ENCODE measurements at regions not wholly inside any gene's neighbourhood (a gene's known extent, or its start where the extent isn't known, plus 50 kb on each side); places are given as distances from the start of the nearest gene placed in this dataset.
"Not testable (repeated sequence)": the region's sequence is repeated elsewhere in the genome, so short reads cannot be mapped to it uniquely, and the experiment has no call there.

DNA sequence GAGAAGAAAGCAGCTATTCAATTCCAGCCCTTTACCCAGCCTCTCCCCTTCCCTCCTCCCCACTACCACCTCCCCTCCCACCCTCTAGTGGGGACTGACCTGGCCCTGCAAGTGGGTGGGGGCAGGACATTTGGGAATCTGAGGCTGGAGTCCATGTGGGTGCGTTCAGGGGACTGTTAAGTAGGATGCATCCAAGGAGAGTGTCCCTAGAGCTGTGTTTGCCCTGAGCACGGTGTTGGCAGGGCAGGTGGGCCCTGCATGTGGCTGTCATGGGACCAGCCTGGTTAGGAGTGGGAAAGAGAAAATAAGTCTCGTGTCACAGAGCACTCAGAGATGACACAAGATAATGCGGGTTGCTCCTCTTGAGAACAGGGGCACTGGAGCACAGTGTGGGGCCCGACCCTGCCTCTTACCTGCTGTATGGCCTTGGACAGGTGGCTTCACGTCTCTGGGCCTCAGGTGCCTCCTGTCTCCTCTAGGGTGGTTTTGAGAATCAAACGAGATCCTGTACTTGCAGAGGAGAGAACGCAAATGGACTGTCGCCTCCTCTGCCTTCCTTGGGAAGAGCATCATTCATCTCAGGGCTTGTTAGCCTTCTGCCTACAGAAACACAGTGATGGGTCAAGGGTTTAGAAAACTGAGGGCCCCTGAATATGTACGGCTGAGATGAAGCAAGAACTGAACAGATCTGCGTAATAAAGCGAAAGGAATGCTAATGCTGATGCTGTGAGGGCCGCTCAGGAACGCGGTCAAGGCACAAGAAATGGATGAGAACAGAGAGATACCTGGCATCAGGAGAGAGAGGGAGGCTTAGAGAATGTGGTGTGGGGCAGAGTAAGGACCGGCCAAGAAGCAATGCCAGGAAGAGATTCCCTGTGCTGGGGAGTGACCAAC is 187.7 kb upstream of the HAAO start:
- intact Hi-C loops (cut with DNase I): loop anchor here (5.0 kb wide), 1 partner anchor 247 kb away; the partner anchor contains the start of gene ZFP36L2
- DNase-seq (ENCODE audit: low spot score) (peak; percentile 31), ATAC-seq (no peak)

DNA sequence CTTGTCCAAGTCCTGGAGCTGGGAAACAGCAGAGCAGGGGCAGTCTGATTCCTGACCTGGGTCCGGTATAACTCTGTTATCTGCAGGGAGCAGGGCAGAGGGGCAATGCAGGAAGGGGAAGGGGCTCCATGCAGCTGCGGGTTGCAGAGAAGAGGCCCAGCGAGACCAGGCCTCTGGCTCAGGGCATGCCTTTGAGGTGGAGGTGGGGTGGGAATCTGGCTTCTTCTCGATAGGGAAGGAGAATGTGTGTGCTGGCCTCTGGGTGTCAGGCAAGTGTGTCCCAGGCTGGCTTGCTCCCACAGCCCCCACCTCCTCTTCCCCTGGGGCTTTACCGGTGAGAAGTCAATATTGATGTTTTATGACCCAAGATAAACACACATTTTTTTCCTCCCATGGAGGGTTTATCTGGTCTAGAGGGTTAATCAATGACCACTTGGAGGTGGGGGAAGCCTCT is 187.1 kb upstream of the HAAO start:
- DNase-seq (ENCODE audit: low spot score): peak; percentile 37
- intact Hi-C loops (cut with DNase I): loop anchor here (5.0 kb wide), 1 partner anchor 248 kb away; the partner anchor contains the start of gene ZFP36L2
- no peak for ATAC-seq

DNA sequence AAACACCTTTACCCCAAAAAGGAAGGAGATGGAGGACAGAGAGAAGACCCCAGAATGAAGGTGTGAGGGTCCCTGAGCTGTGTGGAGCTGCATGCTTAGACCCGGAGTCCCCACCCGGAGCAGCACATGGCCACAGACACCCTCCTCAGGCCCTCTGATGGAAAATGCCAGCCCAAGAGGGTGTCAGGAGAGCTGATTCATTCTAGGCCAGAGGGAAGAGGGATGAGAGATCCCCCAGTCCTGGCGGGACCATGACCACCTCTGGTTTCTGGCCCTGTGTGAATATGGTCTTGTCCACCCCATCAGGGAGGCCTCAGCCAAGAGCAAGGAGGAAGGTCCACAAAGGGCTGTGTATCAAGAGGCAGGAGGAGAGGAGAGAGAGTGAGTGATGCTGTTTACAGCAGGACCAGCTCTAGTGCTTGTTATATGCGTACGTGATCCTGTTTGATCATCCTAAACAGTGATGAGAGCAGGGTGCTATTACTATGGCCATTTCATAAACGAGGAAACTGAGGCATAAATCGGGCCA is 186.6 kb upstream of the HAAO start:
- ATAC-seq (no peak), DNase-seq (ENCODE audit: low spot score) (peak; percentile 26)
- intact Hi-C loops (cut with DNase I): loop anchor here (5.0 kb wide), 1 partner anchor 248 kb away; the partner anchor contains the start of gene ZFP36L2

DNA sequence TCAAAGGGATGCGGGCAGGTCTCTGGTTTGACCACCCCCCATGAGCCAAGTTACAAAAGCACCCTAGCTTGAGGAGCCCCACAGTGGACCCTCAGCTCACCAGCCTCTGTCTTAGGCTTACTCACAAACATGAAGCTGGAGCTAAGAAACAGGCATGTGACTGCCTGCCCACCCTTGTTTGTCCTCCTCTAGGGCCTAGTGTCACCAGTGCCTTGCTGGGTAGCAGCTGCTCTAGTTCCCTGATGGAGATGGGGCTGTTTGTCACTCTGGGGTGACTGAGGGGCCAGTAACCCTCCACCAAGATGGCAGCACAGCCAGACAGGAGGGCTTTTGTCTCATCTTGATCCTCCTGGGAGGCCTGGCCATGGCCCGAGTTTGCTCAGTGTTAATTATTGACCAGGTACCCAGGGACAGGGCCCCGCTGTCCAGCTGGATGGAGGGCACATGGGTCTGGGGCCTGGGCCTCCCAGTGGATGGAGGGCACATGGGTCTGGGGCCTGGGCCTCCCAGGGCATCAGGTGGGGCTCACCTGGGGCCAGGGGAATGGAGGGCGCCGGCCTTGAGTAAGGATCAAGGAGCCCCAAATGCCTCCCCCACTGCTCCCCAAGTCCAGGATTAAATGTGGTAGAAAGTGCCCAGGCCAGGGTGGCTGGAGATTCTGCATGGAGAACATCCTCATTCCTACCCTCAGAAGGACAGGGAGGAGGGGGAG is 185.9 kb upstream of the HAAO start:
- ATAC-seq: no peak
- DNase-seq (ENCODE audit: low spot score): peak; percentile 37
- intact Hi-C loops (cut with DNase I): loop anchor here (5.0 kb wide), 1 partner anchor 249 kb away; the partner anchor contains the start of gene ZFP36L2

DNA sequence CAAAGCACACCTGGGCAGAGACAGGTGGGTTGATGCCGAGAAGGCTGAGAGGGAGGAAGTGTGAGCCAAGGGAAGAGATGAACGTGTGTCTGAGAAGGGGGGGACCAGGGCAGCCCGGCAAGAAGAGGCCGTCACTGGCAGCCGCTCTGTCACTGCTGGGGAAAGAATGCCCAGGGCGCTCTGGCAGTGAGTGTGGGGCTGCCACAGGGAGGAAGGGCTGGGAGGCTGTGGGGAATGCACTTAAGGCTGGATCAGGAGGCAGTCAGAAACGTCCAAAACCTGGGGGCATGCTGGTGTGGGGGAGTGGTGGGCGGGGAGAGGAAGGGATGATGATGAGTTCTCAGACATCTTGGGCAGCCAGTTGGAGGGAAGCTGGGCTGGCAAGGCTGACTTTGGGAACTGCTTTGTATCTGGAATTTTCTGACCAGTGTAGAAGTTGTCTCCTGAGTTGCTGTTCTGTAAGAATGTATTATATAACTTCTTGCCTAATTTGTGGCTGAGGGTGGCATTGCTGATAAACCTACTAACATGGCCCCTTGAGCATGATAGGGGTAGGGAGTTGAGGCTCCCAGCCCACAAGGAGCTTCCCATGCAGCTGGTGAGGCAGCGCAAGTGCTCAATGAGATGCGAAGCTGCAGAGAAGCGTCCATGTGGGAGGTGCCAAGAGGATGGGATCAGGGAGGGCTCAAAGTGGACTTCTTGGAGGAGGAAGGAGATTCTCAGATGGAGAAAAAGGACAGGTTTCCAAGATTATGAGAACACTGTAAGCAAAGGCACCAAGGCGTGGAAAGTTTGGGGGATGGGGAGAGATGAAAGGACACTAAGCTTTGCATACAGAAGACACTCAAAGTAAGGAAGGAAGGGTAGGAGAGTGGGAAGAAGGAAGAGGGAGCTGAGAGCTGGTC is 185.1 kb upstream of the HAAO start:
- DNase-seq (ENCODE audit: low spot score) (peak; percentile 50), ATAC-seq (no peak)
- intact Hi-C loops (cut with DNase I): loop anchor here (5.0 kb wide), 1 partner anchor 250 kb away; the partner anchor contains the start of gene ZFP36L2

DNA sequence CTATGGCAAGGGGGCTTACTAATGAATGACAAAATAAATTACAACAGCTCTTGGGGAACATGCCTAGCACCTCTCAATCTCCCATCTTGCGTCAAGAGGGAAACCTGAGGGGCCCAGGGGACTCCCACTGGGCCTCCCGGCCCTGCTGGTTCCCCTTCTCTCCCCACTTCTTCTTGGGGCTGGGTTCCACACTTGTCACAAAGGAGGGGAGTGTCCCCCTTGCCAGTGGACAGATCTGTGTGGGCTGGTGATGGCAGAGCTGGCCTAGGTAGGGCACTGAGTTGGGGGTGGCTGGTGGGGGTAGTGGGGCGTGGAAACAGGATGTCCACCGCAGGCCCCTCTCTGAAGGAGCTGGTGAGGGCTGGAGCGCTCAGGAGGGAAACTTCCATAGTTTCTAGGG is 184.0 kb upstream of the HAAO start:
- ATAC-seq (no peak), DNase-seq (ENCODE audit: low spot score) (peak; percentile 59)
- intact Hi-C loops (cut with DNase I): loop anchor here (5.0 kb wide), 1 partner anchor 251 kb away; the partner anchor contains the start of gene ZFP36L2

DNA sequence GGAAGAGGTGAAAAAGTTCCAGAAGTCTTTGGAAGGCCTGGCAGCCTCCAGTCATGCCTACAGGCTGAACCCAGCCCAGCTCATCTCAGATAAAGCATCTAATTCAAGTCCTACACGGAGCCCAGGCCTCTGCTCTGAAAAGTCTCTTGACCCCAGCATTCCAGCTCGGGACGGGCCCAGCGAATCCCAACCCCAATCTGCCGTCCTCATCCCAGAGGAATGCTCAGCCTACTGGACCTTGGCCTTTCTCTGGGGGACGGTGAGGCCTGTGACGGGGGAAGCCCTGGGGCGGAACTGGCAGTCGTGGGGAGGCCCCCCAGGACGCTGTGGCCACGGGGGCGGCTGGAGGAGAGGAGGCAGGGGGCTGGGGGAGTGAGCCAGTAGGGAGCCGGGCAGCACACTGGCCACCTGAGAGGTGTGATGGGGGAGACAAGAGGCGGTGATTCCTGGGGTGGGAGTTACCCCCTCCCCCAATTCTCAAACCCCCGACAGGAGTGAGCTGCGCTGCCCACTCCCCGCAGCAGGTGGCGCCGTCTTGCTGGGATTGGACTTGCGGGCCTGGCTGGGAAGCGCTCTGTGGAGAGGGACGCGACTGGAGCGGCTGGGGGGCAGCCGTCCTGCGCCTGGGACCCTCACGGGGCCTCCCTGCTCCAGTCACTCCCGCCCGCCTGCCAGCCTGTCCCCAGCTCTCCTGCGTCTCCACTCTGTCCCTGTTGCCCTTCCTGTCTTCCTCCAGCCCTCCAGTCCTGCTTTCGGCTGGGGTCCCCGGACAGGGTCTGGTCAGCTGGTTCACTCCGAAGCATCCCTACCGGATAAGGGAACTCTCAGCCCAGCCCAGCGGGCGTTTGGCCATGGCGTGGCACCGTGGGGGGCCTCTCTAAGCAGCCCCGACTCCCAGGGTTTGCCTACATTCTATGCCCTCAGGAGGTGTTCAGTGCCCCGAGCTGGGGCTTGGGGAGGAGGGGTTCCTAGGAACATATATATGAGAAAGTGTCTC is 182.6 kb upstream of the HAAO start:
- DNase-seq (ENCODE audit: low spot score): peak; percentile 91
- intact Hi-C loops (cut with DNase I): loop anchor here (5.0 kb wide), 1 partner anchor 252 kb away; the partner anchor contains the start of gene ZFP36L2
- peak; percentile 94 for ATAC-seq

DNA sequence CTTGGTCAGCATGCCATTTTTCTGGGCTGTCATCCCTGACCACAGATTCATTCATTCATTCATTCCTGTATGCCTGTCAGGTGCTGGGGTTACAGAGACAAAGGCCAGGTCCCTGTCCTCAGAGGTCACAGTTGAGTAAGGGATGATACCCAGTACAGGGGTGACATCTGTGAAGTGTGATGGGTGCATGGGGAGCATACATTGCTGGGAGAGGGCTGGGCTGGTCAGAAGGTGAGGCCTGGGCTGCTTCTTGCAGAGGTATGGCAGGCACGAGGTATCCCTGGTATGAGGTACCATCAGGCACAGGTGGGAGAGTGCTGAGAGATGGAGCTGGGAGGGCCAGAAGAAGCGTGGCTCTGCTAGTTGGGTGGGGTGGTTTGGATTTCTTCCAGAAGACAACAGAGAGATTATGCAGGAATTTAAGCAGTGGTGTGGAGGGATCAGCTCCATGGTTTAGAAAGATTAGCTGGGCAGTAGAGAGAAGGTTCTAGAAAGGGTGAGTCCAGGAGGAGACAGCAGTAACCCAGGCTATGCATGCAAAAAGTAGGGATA is 181.9 kb upstream of the HAAO start:
- no peak for ATAC-seq

DNA sequence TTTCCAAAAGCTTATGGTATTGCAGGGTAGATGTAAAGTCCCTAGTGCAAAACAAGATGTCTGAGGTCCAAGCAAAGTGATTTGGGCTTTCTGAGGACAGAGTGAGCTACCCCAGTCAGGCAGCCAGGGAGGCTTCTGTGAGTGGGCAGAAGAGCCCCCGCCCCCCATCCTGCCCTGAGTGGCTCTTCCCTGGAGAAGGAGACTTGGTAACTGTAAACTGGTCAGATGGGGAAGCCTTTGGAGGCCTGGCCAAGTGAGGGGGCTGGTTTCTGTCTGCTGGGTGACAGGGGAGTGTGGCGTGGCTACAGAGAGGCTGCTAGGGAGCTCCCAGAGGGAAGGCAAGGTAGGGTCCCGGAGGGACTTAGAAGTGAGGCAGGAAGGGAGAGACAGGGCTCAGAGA is 181.3 kb upstream of the HAAO start:
- no peak for ATAC-seq
- DNase-seq (ENCODE audit: low spot score): peak; percentile 53
- intact Hi-C loops (cut with DNase I): no loop called here

More for the DNA sequence above, 181.9 kb upstream of the HAAO start:
- peak; percentile 51 for DNase-seq (ENCODE audit: low spot score)
- intact Hi-C loops (cut with DNase I): no loop called here

DNA sequence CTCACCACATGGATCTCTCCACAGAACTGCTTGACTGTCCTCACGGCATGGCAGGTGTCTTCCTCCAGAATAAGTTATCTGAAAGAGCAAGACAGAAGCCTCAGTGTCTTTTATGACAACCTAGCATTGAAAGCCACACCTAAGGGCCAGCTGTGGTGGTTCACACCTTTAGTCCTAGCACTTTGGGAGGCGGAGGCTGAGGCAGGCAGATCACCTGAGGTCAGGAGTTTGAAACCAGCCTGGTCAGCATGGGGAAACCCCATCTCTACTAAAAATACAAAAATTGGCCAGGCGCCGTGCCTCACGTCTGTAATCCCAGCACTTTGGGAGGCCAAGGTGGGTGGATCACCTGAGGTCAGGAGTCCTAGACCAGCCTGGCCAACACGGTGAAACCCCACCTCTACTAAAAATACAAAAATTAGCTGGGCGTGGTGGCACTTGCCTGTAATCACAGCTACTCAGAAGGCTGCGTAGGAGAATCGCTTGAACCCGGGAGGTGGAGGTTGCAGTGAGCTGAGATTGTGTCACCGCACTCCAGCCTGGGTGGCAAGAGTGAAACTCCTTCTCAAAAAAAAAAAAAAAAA is 180.6 kb upstream of the HAAO start:
- intact Hi-C loops (cut with DNase I); ATAC-seq: not testable (repeated sequence)
- peak; percentile 50 for DNase-seq (ENCODE audit: low spot score)

DNA sequence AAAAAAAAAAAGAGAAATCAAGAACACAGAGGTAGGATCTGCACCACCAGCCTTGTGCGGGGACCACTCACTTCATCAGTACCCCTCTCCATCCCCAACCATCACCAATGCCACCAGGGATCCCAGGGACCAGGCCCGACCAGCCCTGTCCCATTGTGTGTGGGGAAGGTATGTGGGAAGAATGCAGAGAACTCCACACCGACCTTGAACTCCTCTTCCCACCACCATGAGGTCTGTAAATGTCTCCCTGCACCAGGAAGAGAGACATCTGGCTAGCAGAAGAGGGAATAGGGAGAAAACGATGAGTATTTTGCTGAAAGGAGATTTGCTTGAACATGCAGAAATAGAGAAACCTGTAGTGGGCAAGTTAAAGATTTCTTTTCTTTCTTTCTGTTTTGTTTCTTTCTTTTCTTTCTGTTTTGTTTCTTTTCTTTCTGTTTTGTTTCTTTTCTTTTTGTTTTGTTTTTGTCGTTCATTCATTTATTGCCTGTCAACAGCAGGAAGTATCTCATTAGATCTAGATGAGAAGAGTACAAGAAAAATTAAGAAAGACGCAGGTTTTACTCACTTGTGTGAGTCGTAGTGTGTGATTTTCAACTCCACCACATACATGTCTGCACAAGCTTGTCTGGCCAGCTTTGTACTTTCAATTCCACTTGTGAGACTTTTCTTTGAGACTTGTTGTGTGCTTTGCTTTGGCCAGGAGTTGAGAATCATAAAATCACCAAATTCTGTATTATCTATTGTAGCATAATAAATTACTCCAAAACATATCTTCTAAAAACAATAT is 179.8 kb upstream of the HAAO start:
- DNase-seq (ENCODE audit: low spot score) (no peak), ATAC-seq (no peak)
- intact Hi-C loops (cut with DNase I): no loop called here

DNA sequence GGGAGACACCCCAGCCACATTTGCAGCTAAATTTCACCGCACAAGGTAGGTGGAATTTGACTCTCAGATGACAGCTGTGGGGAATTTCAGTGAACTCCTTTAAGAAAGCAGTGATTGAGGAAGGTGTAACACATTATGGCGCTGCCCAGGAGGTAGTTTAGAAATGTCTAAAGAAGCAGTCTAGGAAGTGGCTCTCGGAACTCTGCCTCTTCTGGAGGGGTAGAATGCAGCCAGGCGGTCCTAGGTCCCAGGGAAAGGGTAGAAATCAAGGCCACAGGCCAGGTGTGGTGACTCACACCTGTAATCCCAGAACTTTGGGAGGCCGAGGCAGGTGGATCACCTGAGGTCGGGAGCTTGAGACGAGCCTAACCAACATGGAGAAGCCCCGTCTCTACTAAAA is 179.0 kb upstream of the HAAO start:
- ATAC-seq (no peak), DNase-seq (ENCODE audit: low spot score) (peak; percentile 25)
- intact Hi-C loops (cut with DNase I): no loop called here

DNA sequence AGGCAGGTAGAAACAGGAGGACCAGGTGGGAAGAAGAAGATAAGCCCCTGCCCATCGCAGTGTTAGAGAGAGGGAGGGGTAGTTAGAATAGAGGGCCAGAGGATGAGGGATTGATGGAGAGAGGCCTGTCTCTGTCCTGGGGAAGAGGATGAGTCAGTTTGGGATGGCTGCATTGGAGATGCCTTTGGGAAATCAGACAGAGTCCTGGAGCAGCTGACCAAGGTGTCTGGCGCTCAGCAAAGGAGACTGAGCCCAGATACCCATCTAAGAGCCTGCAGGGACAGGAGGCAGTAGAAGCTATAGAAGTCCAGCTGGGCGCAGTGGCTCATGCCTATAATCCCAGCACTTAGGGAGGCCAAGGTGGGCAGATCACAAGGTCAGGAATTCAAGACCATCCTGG is 177.8 kb upstream of the HAAO start:
- DNase-seq (ENCODE audit: low spot score): no peak

DNA sequence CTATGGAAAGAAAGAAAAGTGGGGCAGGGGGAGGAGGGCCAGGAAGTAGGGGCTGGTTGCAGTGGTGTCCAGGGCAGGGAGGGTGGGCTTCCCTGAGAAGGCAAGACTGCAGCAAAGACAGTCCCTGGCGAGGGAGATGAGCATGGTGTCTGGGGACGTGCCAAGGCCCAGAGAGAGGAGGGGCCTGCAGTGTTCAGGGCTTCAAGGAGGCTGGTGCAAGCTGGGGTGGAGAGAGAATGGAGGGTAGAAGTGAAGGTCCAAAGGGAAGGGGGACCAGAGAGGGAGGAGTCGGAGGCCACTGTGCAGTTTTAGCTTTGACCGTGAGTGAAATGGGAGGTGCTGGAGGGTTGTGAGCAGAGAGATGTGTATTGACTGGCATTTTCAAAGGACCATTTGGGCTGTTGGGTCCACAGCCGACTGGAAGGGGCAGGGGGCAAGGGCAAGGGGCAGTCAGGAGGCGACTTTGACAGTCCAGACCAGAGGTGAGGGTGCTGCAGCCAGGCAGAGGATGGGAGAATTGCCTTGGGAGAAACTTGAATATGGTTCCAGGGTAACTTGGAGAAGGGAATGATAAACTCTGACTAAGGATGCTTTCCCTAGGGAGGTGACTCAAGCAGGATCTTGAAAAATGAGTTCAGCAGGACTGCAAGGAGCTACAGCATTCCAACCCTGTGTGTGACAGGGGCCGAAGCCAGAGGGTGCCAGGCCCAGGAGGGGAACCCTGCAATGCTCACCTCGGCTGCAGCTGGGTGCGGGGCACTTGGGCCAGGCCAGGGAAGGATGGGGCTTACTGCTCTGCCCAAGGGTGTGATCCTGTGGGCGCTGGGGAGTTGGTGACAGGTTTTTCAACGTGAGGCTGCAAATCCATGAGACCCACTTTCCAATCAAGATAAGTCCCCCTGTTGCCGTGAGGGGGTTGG is 177.1 kb upstream of the HAAO start:
- ATAC-seq: peak; percentile 24
- DNase-seq (ENCODE audit: low spot score): peak; percentile 54
- intact Hi-C loops (cut with DNase I): no loop called here

More for the DNA sequence above, 177.8 kb upstream of the HAAO start:
- intact Hi-C loops (cut with DNase I): no loop called here
- ATAC-seq: no peak
